ENCODE measurements at regions not wholly inside any gene's neighbourhood (a gene's known extent, or its start where the extent isn't known, plus 50 kb on each side); places are given as distances from the start of the nearest gene placed in this dataset.

GRCh38 chr17:68740555-68741447, 139.6 kb upstream of the FAM20A start:
- ATAC-seq = no peak

GRCh38 chr17:68737761-68738443, 136.7 kb upstream of the FAM20A start:
- ATAC-seq = no peak

- ATAC-seq = no peak
Measured at GRCh38 chr17:68734931-68735330, 133.8 kb upstream of the FAM20A start.

GRCh38 chr17:68734187-68734900, 133.2 kb upstream of the FAM20A start:
- ATAC-seq = no peak

GRCh38 chr17:68733241-68734176, 132.3 kb upstream of the FAM20A start:
- ATAC-seq = peak; percentile 43

GRCh38 chr17:68732301-68732749, 131.2 kb upstream of the FAM20A start:
- ATAC-seq = peak; percentile 59

- no peak for ATAC-seq
Measured at GRCh38 chr17:68731465-68731864, 130.3 kb upstream of the FAM20A start.

- no peak for ATAC-seq
Measured at GRCh38 chr17:68719431-68719830, 118.3 kb upstream of the FAM20A start.

- no peak for ATAC-seq
Measured at GRCh38 chr17:68718926-68719325, 117.8 kb upstream of the FAM20A start.

GRCh38 chr17:68718465-68718864, 117.3 kb upstream of the FAM20A start:
- no peak for ATAC-seq

- no peak for ATAC-seq
Measured at GRCh38 chr17:68714676-68715075, 113.5 kb upstream of the FAM20A start.

- no peak for ATAC-seq
Measured at GRCh38 chr17:68711858-68712257, 110.7 kb upstream of the FAM20A start.

- no peak for ATAC-seq
Measured at GRCh38 chr17:68710976-68711375, 109.8 kb upstream of the FAM20A start.

- no peak for ATAC-seq
Measured at GRCh38 chr17:68710035-68710780, 109.0 kb upstream of the FAM20A start.

- no peak for ATAC-seq
Measured at GRCh38 chr17:68709461-68709860, 108.3 kb upstream of the FAM20A start.

- ATAC-seq = peak; percentile 88
Measured at GRCh38 chr17:68707031-68707430, 105.9 kb upstream of the FAM20A start.

GRCh38 chr17:68706356-68706920, 105.3 kb upstream of the FAM20A start:
- no peak for ATAC-seq

- no peak for ATAC-seq
Measured at GRCh38 chr17:68705714-68706076, 104.5 kb upstream of the FAM20A start.

- no peak for ATAC-seq
Measured at GRCh38 chr17:68704871-68705713, 103.9 kb upstream of the FAM20A start.

GRCh38 chr17:68701046-68701445, 99.9 kb upstream of the FAM20A start:
- ATAC-seq = peak; percentile 24
